SHP77 (cell line): ENCODE measurements at regions not wholly inside any gene's neighbourhood (a gene's known extent, or its start where the extent isn't known, plus 50 kb on each side); places are given as distances from the start of the nearest gene placed in this dataset.
"Not testable (repeated sequence)": the region's sequence is repeated elsewhere in the genome, so short reads cannot be mapped to it uniquely, and the experiment has no call there.

Source experiments
- DNase-seq, 2 experiments: peaks; one replicate each; lab custom pipeline; 2025; lab: John Stamatoyannopoulos, UW

GRCh38 chr2:111448796-111449195, 328.1 kb downstream of the BCL2L11 start:
- not testable (repeated sequence) for DNase-seq

- DNase-seq = not testable (repeated sequence)
Observed at GRCh38 chr2:111450526-111450925, 329.8 kb downstream of the BCL2L11 start.

DNA sequence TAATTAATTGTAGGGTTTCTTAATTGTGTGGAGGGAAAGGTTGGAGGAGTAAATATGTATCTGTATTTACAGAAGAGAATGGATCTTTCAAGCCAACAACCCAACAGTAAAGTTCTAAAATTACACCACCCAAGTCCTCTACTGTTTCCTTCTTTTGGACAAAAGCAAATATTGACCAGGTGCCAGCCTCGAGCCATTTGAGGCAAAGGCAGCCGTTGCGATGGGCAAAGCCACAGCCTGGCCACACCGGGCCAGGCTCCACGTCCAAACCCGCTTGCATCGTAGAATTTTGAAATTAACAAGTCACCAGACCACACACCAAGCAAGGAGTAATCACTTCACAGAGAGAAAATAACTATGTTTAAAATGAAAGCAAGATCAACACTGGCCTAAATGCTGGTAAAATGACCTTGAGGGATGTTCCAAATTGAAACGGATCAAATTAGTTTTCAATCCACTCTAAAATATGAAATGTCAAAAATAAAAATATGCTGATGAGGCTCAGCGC, 331.0 kb downstream of the BCL2L11 start:
- not testable (repeated sequence) for DNase-seq

DNA sequence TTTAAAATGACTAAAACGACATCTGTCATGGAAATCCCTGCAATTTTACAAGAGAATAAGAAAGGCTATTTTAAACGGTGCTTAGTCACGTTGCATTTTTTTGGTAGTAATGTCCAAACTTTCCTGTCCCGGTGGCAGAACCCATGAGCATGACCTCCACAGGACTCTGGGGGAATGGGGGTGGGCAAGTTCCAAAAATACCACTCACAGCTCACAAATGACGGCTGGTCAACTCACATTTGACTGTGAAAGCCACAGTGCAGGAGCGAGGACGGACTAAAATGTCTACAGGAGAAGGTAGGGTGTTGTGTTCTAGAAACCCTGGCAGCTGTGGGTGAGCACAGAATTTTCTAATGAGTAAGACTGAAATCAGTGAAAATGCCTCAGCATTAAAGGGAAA, 331.5 kb downstream of the BCL2L11 start:
- DNase-seq = not testable (repeated sequence)

DNA sequence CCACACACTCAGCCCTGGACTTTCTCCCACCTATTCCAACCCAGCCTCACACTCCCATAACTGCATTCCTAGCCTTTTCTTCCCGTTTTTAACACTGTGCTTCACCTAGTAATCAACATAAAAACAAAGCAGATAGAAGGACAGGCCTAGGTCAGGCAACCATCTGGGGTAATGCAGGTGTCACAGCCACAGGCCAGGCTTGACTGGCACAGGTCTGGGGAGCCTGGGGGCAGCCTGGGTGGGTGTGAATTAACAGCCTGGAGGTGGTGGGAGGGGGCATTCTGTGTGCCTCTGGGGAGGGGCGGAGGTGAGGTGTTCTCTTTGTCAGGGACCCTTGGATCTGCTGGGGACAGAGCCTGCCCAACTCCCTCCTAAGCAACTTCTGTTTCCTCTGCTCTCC, 332.6 kb downstream of the BCL2L11 start:
- DNase-seq = not testable (repeated sequence)

GRCh38 chr2:111453816-111454215, 333.1 kb downstream of the BCL2L11 start:
- not testable (repeated sequence) for DNase-seq

GRCh38 chr2:111454404-111454803, 333.7 kb downstream of the BCL2L11 start:
- not testable (repeated sequence) for DNase-seq

- not testable (repeated sequence) for DNase-seq
Observed at GRCh38 chr2:111455016-111456015, 334.6 kb downstream of the BCL2L11 start.

DNA sequence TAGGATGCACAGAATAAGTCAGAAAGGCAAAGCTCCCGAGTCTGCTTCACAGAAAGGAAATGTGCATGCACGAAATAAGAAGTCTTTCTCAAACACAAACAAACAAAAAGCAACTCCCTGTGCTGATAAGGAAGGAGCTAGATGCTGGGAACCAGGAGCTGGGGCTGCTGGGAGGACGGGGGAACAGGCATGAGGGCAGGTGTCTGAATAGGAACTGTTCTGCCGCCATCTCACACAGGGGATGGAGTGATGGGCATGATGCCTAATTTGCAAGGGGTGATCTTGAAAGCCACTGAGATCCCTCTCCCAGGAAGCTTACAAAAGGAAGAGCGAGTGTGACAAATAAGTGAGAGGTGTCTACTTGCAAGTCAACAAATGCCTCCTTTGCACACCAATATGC, 336.5 kb downstream of the BCL2L11 start:
- DNase-seq = not testable (repeated sequence)

GRCh38 chr2:111460901-111461300, 340.2 kb downstream of the BCL2L11 start:
- not testable (repeated sequence) for DNase-seq

GRCh38 chr2:111461831-111462230, 341.1 kb downstream of the BCL2L11 start:
- DNase-seq = not testable (repeated sequence)

GRCh38 chr2:111462572-111462971, 341.9 kb downstream of the BCL2L11 start:
- DNase-seq = not testable (repeated sequence)

DNA sequence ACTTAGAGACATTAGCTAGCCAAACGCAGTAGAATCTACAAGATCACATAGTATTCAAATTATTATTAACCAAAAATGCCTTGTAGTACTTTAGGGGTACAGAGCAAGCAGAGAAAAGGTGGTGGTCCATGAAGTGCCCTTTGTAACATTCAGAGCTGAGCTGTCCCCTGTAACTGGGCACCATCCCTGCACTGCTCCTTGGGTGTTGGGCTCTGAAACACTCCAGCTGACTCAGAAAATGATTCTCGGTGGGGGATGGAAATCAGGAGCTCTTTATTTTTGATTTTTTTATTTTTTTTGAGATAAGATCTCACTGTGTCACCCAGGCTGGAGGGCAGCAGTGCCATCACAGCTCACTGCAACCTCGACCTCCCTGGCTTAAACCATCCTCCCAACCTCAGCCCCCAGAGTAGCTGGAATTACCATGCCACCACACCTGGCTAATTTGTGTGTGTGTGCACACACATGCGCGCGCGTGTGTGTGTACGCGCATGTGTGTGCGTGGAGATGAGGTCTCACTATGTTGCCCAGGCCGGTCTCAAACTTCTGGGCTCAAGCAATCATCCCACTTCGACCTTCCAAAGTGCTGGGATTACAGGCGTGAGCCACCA, 342.6 kb downstream of the BCL2L11 start:
- DNase-seq = not testable (repeated sequence)

DNA sequence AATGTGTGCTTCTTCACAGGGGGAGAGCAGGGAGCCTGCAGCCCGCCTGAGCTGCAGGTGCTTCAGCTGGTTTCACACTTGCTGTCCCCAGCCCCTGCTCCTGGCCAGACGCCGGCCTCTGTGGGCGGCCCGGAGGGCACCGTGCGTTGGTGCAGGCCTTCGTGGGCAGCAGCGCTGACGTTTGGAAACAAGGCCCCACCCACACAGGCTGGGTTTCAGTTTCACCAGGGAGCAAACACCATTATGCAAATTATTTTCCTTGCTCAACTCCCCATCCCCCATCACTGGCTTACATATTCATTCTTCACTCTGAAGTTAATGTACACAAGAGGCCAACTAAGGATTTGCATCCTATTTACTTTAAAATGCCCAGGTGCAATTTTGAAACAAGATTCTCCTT, 343.2 kb downstream of the BCL2L11 start:
- DNase-seq = not testable (repeated sequence)

- DNase-seq = not testable (repeated sequence)
Observed at GRCh38 chr2:111464367-111464766, 343.7 kb downstream of the BCL2L11 start.

- DNase-seq = not testable (repeated sequence)
Observed at GRCh38 chr2:111465521-111465920, 344.8 kb downstream of the BCL2L11 start.

DNA sequence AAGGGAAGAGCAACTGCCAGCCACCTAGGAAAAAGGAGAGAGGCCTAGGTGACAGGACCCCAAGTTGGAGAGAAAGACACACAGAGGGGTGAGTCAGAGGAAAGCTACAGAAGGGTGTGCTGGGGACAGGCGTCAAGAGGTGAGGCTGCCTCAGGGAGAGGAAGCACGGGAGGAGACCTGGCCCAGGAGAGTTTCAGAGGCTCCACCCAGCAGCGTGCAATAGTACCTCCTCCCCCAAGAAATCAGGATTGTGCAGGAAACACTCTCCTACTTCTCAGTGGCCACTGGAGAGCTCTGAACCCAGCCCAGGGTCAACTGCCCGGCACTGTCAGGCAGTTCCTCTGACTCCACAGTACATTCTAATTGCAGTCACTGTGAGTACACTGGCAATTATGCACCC, 346.0 kb downstream of the BCL2L11 start:
- DNase-seq = not testable (repeated sequence)

GRCh38 chr2:111470924-111471323, 350.2 kb downstream of the BCL2L11 start:
- DNase-seq = not testable (repeated sequence)

- DNase-seq = not testable (repeated sequence)
Observed at GRCh38 chr2:111471791-111472530, 351.2 kb downstream of the BCL2L11 start.

- DNase-seq = not testable (repeated sequence)
Observed at GRCh38 chr2:111472844-111473403, 352.2 kb downstream of the BCL2L11 start.

GRCh38 chr2:111473522-111473921, 352.8 kb downstream of the BCL2L11 start:
- DNase-seq = not testable (repeated sequence)
